Stimulated activated CD8-positive, alpha-beta memory T cell treated with anti-CD3 and anti-CD28 coated beads, Interleukin-12 subunit alpha, Interleukin-12 subunit beta, amount 100 ng/mL, for 4 hours (primary cell): ENCODE measurements at regions not wholly inside any gene's neighbourhood (a gene's known extent, or its start where the extent isn't known, plus 50 kb on each side); places are given as distances from the start of the nearest gene placed in this dataset.
"Not testable (repeated sequence)": the region's sequence is repeated elsewhere in the genome, so short reads cannot be mapped to it uniquely, and the experiment has no call there.

Experiments used
- DNase-seq: peaks from one replicate; pipeline ENCODE4 v3.0.0-alpha.2; 2020; ENCODE audit warnings: low read depth

GRCh38 chr14:98916036-98916435 lies 356.0 kb downstream of the BCL11B start:
- DNase-seq, result no peak

DNA sequence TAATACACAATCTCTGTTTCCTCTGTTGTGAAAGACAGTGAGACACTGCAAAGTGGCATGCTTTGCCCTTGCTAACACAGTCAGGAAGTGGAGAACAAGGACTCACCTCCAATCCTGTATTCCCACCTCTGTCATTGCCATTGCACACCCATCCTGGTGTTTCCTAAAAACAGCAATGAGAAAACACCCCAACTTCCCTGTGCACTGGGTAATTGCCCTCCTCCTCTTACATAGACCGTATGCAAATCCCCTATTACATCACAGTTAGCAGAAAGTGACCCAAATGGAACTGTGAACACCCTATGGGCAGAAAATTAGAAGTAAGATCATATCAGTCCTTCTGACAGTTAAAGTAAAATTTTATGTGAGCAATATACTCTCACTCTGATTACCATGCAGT lies 355.5 kb downstream of the BCL11B start:
- DNase-seq, result no peak

DNA sequence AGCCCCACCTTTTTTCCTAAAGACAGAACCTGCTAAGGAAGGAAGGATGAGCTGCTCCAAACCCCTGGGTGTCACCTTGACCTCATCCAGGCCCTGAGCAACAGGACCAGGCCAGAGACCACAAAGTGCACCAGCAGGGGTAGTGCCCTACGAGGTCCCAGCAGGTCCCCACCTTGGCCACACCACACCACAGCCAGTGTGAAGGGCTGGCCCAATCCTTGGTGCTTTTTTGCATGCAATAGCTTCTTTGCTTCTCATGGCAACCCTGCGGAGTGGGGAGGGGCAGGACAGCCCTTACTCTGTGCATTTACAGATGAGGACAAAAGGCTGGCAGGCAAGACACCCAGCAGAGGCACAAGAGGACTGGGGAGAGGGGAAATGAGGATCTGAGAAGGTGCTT lies 352.6 kb downstream of the BCL11B start:
- DNase-seq, result no peak

DNA sequence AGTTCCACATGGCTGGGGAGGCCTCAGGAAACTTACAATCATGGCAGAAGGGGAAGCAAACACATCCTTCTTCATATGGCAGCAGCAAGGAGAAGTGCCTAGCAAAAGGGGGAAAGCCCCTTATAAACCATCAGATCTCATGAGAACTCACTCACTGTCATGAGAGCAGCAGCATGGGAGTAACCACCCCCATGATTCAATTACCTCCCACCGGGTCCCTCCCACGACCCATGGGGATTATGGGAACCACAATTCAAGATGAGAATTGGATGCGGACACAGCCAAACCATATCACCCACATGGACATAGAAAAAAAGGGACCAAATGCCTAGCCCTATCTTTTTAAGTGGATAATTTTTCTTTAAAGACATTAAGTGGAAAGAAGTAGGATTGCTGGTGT lies 350.7 kb downstream of the BCL11B start:
- not testable (repeated sequence) for DNase-seq

GRCh38 chr14:98923596-98923995 lies 348.4 kb downstream of the BCL11B start:
- DNase-seq, result no peak

DNA sequence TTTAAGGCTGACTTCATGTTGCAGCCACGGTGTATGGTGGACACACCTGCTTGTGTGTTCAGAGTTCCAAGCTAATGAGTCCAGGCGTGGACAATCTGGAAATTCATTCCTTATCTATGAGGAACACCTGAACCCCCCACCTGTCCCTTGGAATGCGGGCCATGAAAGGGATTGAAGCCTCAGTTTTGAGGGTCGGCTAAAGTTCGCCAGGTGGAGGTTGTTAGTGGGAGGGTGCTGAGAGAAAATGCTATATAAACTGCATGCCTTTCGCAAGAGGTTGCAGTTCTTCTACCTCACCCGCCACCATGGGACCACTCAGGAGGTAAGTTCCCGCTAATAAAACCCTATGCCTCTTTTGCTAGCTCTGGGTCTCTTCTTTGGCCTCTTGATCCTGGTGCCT lies 348.0 kb downstream of the BCL11B start:
- DNase-seq, result no peak

DNA sequence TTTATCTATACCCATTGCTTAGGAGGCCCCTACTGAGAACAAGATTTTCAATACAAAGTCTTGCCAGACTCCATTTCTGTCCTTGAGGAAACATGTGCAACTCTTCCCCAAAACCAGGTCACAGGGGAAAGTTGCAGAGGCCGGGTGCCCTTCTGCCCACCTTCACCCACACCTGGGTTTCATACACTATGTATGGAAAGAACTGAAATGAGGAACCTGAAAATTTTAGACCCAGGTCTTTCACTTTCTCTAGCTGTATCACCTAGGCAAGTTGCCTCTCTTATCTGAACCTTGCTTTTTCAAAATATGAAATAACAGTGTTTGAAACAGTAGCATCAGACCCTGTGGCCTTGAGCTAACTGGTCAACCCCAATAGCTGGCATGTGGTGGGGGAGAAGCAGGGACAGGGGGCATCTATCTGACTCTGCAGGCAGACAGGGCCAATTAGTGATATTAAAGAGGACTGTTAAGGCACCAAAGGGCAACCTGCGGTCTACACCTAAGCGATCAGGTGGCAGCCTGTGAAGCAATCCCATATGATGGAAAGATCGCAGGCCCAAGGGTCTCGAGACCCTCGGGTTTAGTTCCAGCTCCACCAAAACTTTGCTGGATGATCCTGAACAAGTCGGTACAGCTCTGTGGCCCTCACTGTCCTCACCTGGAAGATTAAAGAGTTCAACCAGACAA lies 346.5 kb downstream of the BCL11B start:
- DNase-seq, result no peak

- no peak for DNase-seq
Measured at GRCh38 chr14:98926146-98926545, 345.9 kb downstream of the BCL11B start.

DNA sequence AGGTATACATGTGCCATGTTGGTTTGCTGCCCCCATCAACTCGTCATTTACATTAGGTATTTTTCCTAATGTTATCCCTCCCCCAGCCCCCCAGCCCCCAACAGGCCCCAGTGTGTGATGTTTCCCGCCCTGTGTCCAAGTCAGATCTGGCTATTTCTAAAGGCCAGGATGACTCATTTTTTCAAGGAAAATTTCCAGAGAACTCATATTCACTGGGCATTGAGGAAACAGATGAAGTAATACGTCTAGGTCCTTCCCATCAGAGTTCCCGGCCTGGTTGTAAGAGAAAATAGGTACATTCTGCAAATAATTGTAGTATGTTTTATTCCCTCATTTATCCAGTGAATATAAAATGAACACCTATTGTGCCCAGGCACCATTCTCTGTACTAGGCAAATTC lies 345.2 kb downstream of the BCL11B start:
- no peak for DNase-seq

GRCh38 chr14:98927986-98928385 lies 344.0 kb downstream of the BCL11B start:
- DNase-seq, result no peak

GRCh38 chr14:98928418-98928817 lies 343.6 kb downstream of the BCL11B start:
- DNase-seq, result no peak

DNA sequence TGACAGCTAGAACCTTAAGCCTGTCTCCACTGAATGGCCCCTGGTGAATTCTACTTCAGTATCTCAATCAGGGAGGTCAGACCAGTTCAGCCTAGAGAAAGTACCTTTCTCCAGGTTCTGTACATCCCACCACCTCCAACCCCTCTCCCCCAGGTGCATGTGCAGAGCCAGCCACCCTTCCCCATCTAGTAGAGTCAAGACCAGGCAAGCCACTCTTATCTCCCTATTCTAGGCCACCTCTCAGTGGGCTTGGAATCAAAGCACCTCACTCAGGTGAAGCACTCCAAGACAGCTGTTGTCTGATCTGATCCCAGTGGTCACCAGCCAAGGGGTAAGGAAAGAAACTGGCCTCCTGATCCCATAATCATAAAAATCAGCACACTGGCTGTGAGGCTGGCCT lies 340.9 kb downstream of the BCL11B start:
- no peak for DNase-seq

- peak; percentile 27 for DNase-seq
Measured at GRCh38 chr14:98931911-98932310, 340.1 kb downstream of the BCL11B start.

DNA sequence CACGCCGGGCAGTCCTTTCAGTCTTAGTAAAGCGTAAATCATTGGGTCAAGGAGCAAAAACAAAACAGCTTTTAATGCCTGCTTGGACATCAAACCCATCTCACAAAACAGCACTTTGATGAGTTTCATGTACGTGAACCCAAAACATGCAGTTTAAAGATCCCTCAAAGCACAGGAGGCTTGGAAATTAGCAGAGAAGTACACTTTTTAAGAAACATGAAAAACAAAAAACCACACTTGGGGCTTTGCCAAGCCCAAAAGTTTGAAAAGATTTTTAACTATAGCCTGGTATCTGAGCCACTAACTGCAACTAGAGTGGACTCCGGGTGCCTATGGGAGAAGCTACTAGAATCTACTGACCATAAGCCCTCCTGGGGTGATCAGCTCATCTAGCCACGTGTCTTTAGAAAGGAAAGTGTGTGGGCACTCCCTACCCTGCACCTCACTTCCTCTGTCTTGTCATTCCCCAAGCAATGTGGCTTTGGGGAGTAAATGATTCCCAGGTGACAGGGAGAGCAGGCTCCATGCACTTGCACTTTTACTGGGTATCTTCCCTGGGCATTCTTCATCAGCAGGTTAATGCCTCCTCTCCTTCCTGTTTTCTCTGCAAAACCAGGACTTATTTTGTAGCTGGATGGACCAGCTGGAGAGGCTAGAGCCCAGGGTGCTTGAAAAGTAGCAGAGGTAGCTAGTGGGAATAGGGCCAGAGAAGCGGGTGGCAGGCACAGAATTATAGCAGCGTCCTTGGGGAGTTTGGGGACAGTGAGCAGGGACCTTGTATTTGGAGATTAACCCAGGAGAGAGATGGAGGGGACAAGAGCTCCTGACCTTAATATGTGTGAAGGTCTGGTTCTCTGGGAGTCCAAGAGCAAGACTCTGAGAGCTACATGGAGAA lies 339.3 kb downstream of the BCL11B start:
- DNase-seq, result no peak

- not testable (repeated sequence) for DNase-seq
Measured at GRCh38 chr14:98934569-98934968, 337.4 kb downstream of the BCL11B start.

DNA sequence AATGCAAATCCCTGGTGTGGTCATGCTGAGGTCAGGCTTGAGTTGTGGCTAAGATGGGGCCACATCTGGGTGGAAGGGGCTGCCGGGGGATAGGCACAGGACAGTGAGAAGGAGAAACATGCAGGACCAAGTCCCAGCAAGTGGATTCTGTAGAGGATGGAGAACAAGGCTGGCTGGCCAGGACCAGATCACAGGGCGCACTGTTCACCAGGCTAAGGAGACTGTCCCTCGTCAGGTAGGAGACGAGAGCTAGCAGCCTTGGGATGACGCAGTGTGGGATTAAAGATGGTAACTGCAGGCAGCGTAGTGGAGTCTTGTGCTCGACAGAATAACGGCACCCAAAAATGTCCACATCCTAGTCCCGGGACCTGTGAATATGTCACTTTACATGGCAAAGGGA lies 336.1 kb downstream of the BCL11B start:
- no peak for DNase-seq

- DNase-seq, result no peak
Measured at GRCh38 chr14:98937021-98937420, 335.0 kb downstream of the BCL11B start.

DNA sequence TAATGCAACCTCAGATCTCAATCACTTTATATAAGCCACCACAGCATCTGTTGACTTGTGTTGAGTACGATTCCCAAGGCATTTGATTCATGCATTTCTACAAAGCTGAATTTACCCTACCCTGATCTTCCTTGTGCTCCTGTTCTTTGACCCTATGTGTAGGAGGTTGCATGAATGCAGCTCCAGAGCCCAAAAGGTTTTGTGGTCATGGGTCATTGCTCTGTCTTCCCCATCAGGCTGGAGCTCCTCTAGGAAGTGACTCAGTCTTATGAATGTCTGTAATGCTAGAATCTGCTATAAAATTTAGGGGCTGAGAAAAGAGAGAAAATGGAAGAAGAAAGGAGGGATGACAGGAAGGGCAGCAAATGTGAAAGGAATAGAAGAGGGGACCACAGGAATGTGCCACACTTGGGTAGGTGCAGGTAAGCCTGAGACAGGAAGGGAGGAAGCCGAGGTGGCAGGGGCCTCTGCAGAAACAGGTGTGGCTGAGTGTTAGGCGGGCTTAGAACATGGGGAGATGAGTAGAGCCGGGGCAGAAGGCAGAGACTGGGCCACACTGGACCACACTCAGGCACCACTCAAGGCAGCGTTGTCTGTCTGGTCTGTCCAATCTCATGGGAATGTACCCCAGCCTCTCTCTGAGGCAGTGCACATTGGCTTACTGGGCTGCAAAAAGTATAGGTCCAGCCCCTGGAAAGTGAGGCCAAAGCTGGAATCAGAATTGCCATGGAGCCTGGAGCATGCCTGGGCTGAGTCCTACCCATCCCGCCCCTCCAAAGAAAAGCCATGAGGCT lies 334.1 kb downstream of the BCL11B start:
- DNase-seq, result no peak

DNA sequence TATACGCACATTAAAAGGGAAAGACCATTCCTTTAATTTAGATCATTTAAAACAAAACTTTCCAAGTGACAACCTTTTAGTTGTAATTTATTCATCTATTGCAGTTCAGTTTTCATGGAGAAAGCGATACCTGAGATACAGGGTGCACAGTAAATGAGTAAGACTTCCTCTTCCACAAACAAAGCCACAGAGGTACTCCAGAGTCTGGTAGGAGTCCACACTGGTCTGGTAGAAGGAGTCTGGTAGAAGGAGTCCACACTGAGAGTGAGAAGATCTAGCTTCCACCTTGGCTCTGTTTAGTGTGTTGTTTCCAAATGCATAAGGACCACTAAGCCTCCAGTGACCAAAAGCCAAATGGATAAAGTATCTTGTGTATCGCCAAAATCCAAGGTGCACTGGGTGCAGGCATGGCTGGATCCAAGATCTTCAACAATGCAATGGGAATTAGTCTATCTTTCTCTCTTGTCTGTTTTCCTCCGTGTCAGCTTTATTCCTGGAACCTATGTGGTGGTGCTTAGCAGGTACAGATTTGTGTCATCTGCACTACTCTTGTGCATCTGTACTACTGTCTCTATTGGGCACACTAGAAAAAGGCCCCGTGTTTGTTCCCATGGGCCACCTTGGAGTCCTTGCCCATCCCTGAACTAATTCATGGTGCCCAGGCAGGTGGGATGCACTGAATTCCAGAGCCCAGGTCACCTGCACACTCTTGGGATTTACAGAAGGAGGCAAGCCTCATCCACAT lies 331.1 kb downstream of the BCL11B start:
- DNase-seq, result no peak

GRCh38 chr14:98941481-98941880 lies 330.5 kb downstream of the BCL11B start:
- DNase-seq, result no peak

DNA sequence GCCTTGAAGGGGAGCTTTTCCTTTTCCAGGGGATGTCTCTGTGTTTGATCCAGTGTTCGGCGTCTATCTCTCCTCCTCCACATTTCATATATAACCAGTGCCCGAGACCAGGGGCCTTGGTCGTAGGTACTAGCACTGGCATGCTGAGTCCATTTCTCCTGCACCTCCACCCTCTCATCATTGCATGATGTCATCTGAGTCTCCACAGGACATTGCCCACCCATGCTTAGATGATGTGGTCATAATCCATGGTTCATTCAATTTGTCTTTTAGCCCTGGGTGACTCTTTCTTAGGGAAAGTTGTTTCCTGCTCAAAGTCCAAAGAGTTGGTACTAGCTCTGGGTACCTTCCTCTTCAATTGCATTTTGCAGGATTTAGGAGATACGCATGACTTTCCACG lies 328.1 kb downstream of the BCL11B start:
- no peak for DNase-seq

DNA sequence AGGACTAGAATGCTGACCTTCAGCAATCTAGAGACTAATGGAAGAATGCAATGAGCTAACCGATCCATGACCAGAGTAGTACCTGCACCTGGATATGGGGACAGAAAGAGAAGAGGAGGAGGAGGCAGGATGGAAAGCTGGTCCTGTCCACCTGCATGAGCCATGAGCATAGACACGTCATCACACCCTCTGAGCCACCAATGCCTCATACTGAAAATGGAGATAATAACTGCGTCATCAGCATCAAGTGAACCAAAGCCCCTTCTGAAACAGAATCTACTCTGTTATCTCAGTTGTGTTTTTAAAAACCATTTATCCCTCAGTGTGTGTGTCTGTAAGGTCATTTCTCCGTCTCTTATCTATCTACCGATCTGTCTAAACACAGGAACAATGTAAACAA lies 327.0 kb downstream of the BCL11B start:
- DNase-seq, result no peak
